ENCODE measurements at regions not wholly inside any gene's neighbourhood (a gene's known extent, or its start where the extent isn't known, plus 50 kb on each side); places are given as distances from the start of the nearest gene placed in this dataset.

DNA sequence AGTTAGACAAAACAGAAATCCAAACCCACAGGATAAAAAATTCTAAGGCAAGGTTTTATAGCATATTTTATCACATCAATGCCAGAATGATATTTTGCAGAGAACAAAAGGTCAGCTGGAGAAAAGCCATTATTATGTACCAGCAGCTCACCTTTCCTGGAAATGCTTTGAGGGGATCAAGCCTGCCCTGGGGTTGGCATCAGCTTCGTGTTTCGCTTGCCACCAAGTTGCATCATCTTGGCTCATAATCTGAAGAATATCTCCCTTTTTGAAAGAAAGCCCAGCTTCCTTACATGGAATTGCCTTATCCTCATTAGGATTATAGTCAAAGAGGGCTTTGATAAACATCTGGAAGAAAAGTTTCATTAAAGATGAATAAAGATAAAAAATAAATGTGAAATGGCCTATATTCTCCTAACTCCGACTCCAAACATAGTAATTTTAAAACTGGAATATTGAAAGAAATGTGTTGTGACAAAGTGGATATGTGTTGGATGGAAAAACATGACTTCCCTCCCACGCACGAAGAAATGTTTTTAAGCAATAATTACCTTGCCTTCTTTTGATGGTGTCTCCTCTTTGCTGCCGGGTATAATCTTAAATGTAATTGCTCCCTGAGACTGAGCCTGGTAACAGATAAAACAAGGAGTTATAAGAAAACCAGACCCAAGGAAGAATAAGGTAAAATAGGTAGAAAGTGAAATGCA, 121.3 kb upstream of the ODAD2 start:
- TF ChIP-seq CTCF (conservative IDR thresholded peaks at IDR 0.05), result no peak
- no peak for TF ChIP-seq ZFX (IDR thresholded peaks at IDR 0.05)
